Left renal pelvis (tissue), 4 donors: ENCODE measurements at regions not wholly inside any gene's neighbourhood (a gene's known extent, or its start where the extent isn't known, plus 50 kb on each side); places are given as distances from the start of the nearest gene placed in this dataset.
"Not testable (repeated sequence)": the region's sequence is repeated elsewhere in the genome, so short reads cannot be mapped to it uniquely, and the experiment has no call there.

Experiments
- DNase-seq, 4 donors: peaks; one replicate each; pipeline ENCODE4 v3.0.0-alpha.2; 2013; ENCODE audit warnings: low read depth in 4 of 4, low spot score in 3 of 4

GRCh38 chr3:75305901-75306300 lies 358.2 kb upstream of the FRG2C start:
- no peak for DNase-seq

- DNase-seq, result not testable (repeated sequence)
Measured at GRCh38 chr3:75311306-75311705, 352.8 kb upstream of the FRG2C start.

DNA sequence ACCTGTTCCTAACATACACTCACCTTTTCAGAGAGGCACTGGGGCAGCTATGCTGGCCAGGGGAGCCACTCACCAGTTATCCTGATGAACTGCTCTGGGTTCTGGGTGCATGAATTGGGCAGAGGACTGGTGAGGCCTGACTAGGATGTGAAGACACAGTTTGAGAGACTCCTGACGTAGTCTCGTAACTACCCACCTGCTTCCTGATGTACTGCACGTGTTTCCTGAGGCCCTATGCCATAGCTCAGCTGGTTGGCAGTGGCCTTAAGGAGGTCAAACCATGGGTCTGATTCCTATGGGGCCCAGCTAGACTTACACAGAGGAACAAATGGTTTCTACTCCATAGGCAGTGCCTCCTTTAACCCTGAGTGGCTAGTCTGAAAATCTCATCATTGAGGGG lies 351.7 kb upstream of the FRG2C start:
- DNase-seq, result not testable (repeated sequence)

DNA sequence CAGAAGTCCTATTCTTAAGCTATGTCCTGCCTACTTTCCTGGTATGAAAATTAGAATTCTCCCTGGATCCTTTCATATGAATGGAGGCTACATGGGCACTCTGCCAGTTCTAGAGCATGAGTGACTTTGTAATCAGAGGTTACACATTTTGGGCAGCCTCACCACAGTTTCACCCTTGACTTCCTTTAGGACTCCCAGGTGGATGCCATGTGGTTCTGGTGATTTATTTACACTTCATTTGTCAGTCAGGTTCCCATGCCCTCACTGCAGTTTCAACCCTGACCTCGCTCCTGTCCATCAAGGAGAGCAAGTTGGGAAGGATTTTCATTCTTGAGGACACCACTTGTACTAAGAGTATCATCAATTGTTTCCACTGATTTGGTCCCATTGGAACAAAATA lies 344.4 kb upstream of the FRG2C start:
- DNase-seq, result not testable (repeated sequence)

- DNase-seq, result no peak
Measured at GRCh38 chr3:75320369-75320768, 343.8 kb upstream of the FRG2C start.

GRCh38 chr3:75321060-75321459 lies 343.1 kb upstream of the FRG2C start:
- DNase-seq, result no peak

GRCh38 chr3:75323936-75324335 lies 340.2 kb upstream of the FRG2C start:
- not testable (repeated sequence) for DNase-seq

- no peak for DNase-seq
Measured at GRCh38 chr3:75325716-75326115, 338.4 kb upstream of the FRG2C start.

DNA sequence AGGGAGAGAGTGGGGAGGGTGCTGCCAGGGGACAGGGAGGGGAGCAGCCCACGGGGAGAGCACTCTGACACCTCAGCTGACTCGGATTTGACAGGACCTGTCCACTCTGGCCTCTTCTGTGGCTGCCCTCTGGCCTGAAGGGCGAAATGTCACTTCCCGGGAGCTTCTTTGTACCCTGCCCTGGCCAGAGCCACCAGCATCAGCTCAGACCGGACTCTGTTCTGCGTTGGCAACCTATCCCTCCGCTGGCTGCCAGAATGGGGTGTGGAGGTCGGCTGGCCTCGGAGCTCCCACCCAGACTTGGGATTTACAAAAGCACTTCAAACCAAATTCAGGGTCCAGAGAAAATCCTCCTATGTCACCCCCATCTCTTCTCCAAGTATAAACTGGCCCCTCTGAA lies 336.7 kb upstream of the FRG2C start:
- DNase-seq, result no peak

DNA sequence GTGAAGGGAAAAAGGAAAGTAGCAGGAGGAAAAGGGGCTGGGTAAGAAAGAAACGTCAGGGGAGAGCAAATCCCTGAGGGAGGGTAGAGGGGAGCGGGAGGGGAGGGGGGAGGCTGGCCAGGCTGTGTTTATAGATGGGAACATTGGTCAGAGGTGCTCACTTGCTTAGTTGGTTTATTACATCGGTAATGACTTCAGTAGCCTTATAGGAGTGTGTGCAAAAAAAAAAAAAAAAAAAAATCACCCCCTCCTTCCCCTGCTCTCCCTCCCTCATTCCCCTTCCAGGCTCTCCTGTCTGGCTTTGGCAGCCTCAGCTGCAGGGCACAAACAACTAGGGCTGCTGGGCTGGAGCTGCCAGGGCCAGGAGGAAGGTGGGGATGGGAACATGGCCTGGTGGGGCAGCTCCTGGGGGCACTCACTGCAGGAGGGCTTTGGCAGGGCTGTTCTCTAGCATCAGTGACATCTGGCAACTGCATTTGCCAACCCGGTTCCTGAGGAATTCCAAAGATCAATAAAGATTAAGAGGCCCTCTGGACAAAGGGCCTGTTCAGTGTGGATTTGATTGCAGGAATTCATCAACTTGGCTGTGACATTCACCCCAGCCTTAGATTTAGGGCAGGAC lies 334.5 kb upstream of the FRG2C start:
- DNase-seq, result no peak

DNA sequence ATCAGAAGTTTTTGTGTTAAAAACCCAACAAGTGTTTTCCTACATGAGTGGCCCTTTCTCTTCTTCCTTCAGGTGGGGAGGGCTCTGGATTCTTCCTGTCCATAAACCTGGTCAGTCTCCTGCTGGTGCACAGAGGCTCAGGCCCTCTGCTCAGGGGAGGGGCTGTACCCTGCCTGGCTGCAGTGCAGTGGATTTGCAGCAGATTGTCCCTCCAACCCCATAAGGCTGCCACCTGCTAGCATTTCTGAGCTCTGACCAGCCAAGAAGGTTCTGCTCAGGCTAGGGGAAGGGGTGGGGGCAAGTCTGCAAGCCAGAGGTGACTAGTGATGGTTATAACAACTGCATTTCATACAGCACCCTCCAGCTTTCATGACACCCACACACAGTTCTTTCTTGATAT lies 333.7 kb upstream of the FRG2C start:
- not testable (repeated sequence) for DNase-seq

DNA sequence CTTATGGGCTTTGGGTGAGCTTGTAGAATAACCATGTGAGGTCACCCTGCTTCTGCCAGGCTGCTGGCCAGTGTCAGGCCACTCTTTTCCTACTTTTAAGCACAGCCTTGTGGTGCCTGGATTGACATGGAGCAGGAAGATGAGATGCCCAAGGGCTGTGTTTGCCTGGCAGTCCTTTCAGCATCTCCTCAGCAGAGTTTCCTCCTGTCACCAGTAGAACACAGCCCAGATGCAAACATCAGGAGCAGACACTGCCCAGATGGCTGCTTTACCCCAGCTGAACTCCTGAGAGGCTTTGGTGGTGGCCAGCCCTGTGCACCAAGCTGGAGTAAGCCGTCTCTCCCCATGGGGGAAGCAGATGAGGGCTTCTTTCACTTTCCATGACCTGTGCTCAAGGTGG lies 332.0 kb upstream of the FRG2C start:
- DNase-seq, result not testable (repeated sequence)

- DNase-seq, result no peak
Measured at GRCh38 chr3:75332794-75333193, 331.3 kb upstream of the FRG2C start.

GRCh38 chr3:75334299-75334698 lies 329.8 kb upstream of the FRG2C start:
- DNase-seq, result no peak

DNA sequence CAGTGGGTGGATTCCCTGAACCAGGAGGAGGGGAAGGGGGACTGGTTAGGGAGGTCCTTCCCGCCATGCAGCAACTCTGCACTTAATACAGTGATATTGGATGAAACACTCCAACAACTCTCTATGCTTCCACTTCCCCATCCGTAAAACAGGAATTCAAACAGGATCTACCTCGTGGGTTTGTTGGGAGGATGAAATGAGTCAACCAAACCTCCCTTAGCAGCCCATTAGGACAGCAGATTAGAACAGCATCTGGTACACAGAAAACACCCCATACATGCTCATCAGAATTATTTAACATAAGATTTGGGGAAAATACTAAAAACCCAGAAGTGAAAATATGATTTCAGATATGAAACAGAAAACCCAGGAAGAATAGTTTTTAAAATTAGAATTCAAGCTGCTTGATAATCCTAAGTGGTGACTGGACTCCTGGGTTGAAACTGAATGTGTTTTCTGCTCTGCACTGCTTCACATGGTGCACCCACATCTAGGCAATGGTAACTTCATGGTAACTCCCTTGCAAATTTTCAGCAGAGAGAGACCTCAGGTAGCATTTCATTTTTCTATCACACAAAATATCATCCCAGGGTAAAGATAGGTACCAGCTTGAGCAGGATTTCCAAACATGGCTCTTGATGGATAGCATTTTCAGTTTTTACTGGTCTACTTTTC lies 326.8 kb upstream of the FRG2C start:
- DNase-seq, result no peak

GRCh38 chr3:75338342-75338741 lies 325.8 kb upstream of the FRG2C start:
- no peak for DNase-seq

GRCh38 chr3:75341324-75342067 lies 322.6 kb upstream of the FRG2C start:
- no peak for DNase-seq

GRCh38 chr3:75342425-75342824 lies 321.7 kb upstream of the FRG2C start:
- DNase-seq, result no peak

GRCh38 chr3:75350536-75350935 lies 313.6 kb upstream of the FRG2C start:
- DNase-seq, result not testable (repeated sequence)

DNA sequence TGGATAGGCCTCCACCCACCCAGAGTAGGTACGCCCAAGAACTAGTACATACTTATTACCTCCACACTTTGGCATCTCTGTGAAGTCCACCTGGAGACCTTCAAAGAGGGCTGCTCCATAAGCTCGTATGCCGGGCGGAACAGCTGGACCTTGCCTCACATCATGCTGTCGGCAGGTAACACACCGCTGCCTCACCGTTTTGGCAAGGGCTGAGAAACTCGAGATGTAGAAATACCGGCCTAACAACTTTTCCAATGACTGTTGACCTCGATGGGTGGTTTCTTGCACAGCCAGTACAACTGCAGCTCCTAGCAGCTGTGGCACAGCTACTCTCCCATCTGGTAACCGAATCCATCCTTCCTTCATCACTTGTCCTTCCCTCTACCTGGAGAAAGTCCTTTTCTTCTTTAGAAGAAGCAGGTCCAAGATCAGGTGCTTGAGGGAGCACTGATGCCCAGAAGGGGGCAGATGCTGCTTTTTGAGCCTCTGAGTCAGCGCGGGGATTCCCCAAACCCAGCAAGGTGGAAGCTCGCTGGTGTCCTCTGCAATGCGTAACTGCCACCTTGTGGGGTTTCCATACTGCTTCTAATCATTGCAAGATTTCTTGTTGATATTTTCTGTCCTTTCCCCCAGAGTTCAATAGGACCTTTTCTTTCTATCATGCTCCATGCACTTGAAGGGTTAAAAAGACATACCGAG lies 301.9 kb upstream of the FRG2C start:
- peak in 2 of 4 donors; percentile 16 to 19 for DNase-seq

DNA sequence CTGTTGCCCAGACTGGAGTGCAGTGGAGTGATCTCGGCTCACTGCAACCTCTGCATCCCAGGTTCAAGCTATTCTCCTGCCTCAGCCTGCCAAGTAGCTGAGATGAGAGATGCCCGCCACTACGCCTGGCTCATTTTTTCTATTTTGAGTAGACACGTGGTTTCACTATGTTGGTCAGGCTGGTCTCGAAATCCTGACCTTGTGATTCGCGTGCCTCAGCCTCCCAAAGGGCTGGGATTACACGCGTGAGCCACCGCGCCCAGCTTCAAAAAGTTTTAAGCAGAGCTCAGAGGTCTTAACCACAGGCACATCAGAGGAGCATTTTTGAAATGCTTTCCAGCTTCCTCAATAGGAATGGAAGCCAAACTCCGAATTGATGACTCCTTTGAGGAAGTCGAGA lies 291.2 kb upstream of the FRG2C start:
- not testable (repeated sequence) for DNase-seq
